A673 (cell line): ENCODE measurements at regions not wholly inside any gene's neighbourhood (a gene's known extent, or its start where the extent isn't known, plus 50 kb on each side); places are given as distances from the start of the nearest gene placed in this dataset.
"Not testable (repeated sequence)": the region's sequence is repeated elsewhere in the genome, so short reads cannot be mapped to it uniquely, and the experiment has no call there.

Experiments used
- BruUV-seq: library from RNA; stranded (reverse); fragments of 400-500 nt; replicated peaks from 2 replicates; lab custom pipeline; 2021; lab: Mats Ljungman, UMichigan
- CTCF ChIA-PET: fragments of 300-600 bp; sonication (Branson Sonifier 250); formaldehyde crosslinking; loops from one replicate; lab custom pipeline; 2022; ENCODE audit warnings: antibody characterized with exemption; lab: Charles Lee
- POLR2A ChIA-PET: fragments of 300-600 bp; sonication (Branson Sonifier 250); formaldehyde crosslinking; loops from one replicate; lab custom pipeline; 2022; ENCODE audit warnings: antibody characterized with exemption; ENCODE audit not compliant: low non-redundant PET; lab: Charles Lee
- DNase-seq: peaks from one replicate; pipeline ENCODE4 v3.0.0-alpha.2; 2015; ENCODE audit warnings: low spot score
- H3K27ac ChIP-seq: fragments of 200-600 bp; sonication (generic); 2 replicates; pipeline ENCODE4 v1.5.1; 2016; ENCODE audit warnings: mixed run types, low read depth, mild to moderate bottlenecking, mixed read lengths, antibody characterized with exemption, low read length; ENCODE audit not compliant: poor library complexity, severe bottlenecking
- H3K27me3 ChIP-seq: fragments of 200-600 bp; sonication (generic); replicated peaks from 2 replicates; pipeline ENCODE4 v1.6.1; 2017; ENCODE audit warnings: mixed run types, low read depth, mild to moderate bottlenecking, mixed read lengths, antibody characterized with exemption, low read length; ENCODE audit not compliant: insufficient read depth, poor library complexity
- H3K36me3 ChIP-seq: fragments of 200-600 bp; sonication (generic); 2 replicates; pipeline ENCODE4 v1.6.1; 2016; ENCODE audit warnings: mixed run types, mild to moderate bottlenecking, mixed read lengths, antibody characterized with exemption, low read length; ENCODE audit not compliant: insufficient read depth, poor library complexity, severe bottlenecking
- H3K4me1 ChIP-seq: fragments of 200-600 bp; sonication (generic); 2 replicates; pipeline ENCODE4 v1.6.1; 2017; ENCODE audit warnings: mixed run types, mild to moderate bottlenecking, mixed read lengths, antibody characterized with exemption, low read length; ENCODE audit not compliant: insufficient read depth, poor library complexity, severe bottlenecking
- H3K4me3 ChIP-seq: fragments of 200-600 bp; sonication (generic); 2 replicates; pipeline ENCODE4 v1.5.1; 2016; ENCODE audit warnings: low read depth, mixed run types, mild to moderate bottlenecking, mixed read lengths, low read length; ENCODE audit not compliant: poor library complexity, severe bottlenecking
- H3K9me3 ChIP-seq: fragments of 200-600 bp; sonication (generic); 2 replicates; pipeline ENCODE4 v1.6.1; 2016; ENCODE audit warnings: mixed run types, low read depth, mild to moderate bottlenecking, mixed read lengths, antibody characterized with exemption, low read length; ENCODE audit not compliant: poor library complexity, severe bottlenecking
- EZH2 ChIP-seq: fragments of 200-600 bp; sonication (generic); IDR thresholded peaks from 2 replicates; pipeline ENCODE4 v1.6.1; 2017; ENCODE audit warnings: borderline replicate concordance, low read depth, mild to moderate bottlenecking, mixed read lengths, antibody characterized with exemption, low read length; ENCODE audit not compliant: poor library complexity, severe bottlenecking
- intact Hi-C: fragments of 100-400 bp; cut with micrococcal nuclease; formaldehyde crosslinking; loops from one replicate; pipeline ENCODE4 v1.10.0; 2022; ENCODE audit not compliant: unreplicated experiment
- TF ChIP-seq, protein P1 (sequence below): fragments of 300-800, 200-600 bp; sonication (generic); conservative IDR thresholded peaks from 2 replicates; pipeline ENCODE4 v1.5.1; 2017; ENCODE audit warnings: low read depth, mild to moderate bottlenecking, antibody characterized with exemption, low read length, moderate library complexity, mixed read lengths

DNA sequence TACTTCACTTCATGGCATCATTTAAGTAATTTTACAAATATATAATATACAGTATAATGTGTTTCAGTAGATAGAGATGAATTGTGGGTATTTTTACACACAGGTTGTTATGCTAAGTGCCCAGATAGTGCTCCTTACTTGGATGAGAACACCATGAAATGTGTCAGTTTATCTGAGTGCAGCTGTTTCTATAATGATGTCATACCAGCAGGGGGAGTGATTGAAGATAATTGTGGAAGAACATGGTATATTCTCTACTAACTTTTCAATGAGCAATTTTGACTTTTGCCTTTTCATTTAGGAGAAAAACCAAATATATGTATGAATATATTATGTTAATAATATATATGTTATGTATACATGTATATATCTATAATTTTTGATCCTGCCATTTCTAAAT is 221.6 kb downstream of the LRRK2 start:
- TF ChIP-seq, protein P1, sequence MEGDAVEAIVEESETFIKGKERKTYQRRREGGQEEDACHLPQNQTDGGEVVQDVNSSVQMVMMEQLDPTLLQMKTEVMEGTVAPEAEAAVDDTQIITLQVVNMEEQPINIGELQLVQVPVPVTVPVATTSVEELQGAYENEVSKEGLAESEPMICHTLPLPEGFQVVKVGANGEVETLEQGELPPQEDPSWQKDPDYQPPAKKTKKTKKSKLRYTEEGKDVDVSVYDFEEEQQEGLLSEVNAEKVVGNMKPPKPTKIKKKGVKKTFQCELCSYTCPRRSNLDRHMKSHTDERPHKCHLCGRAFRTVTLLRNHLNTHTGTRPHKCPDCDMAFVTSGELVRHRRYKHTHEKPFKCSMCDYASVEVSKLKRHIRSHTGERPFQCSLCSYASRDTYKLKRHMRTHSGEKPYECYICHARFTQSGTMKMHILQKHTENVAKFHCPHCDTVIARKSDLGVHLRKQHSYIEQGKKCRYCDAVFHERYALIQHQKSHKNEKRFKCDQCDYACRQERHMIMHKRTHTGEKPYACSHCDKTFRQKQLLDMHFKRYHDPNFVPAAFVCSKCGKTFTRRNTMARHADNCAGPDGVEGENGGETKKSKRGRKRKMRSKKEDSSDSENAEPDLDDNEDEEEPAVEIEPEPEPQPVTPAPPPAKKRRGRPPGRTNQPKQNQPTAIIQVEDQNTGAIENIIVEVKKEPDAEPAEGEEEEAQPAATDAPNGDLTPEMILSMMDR = peak; percentile 61
- no peak for TF ChIP-seq EZH2
- Histone ChIP-seq H3K27ac (no peak overlapping the region), H3K36me3 (no peaks in the 10 kb centered on the region), H3K4me3 (no peak overlapping the region), H3K27me3 (no peaks in the 10 kb centered on the region), H3K9me3 (no peaks in the 10 kb centered on the region), H3K4me1 (peaks cover 41% of the 10 kb centered on the region)
- intact Hi-C loops = loop anchor here (5.0 kb wide), 3 partner anchors 119 to 1371 kb away; no protein-coding TSS in a partner anchor
- CTCF ChIA-PET = interaction anchor here (0.6 kb wide), 1 partner anchor 425 kb away, joined by 4 read pairs; no protein-coding TSS in a partner anchor
- POLR2A ChIA-PET = no interaction called here
- no TSS peak for BruUV-seq
- DNase-seq = peak; percentile 69

DNA sequence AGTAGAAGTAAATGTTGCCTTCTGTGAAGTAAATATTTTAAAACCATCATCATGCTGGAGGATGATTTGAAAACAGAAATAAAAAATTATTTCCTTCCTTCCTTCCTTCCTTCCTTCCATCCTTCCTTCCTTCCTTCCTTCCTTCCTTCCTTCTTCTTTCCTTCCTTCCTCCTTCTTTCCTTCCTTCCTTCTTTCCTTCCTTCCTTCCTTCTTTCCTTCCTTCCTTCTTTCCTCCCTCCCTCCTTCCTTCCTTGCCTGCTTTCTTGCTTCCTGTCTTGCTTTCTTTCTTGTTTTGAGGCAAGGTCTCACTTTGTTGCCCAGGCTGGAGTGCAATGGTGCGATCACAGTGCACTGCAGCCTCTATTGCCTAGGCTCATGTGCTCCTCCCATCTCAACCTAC is 223.7 kb downstream of the LRRK2 start:
- Histone ChIP-seq H3K4me1 (peaks cover 57% of the 10 kb centered on the region), H3K27ac (peak overlapping the region; percentile 85)
- BruUV-seq, H3K36me3 ChIP-seq, POLR2A ChIA-PET, H3K9me3 ChIP-seq, H3K27me3 ChIP-seq, H3K4me3 ChIP-seq, CTCF ChIA-PET: not testable (repeated sequence)
- peak; percentile 58 for DNase-seq
- intact Hi-C loops = loop anchor here (5.0 kb wide), 3 partner anchors 121 to 1369 kb away; no protein-coding TSS in a partner anchor

DNA sequence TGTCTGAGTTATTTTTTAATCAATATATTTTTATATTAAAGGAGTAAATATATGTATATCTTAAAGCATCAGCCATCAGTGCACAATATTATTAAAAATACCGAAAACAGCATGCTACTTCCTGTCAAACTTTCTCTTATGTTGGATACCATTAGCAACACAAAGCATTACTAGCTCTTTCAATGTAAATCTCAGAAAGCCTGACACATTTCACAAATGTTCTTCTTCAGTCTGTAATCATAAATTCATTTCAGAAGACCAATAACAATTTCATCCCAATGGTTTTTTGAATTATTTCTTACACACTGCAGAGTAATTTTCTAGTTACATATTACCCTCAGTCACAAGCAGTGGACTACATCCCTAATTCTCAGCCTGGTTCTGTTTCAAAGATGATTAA is 226.9 kb downstream of the LRRK2 start:
- TF ChIP-seq, protein P1 = no peak
- TF ChIP-seq EZH2 = no peak
- no TSS peak for BruUV-seq
- intact Hi-C loops = no loop called here
- no peaks in the 10 kb centered on the region for H3K36me3 ChIP-seq
- no peaks in the 10 kb centered on the region for H3K27me3 ChIP-seq
- peak; percentile 78 for DNase-seq
- CTCF ChIA-PET = interaction anchor here (0.6 kb wide), 1 partner anchor 9 kb away, joined by 4 read pairs; no protein-coding TSS in a partner anchor
- POLR2A ChIA-PET = interaction anchor here (0.5 kb wide), 1 partner anchor 1369 kb away, joined by 4 read pairs; no protein-coding TSS in a partner anchor
- H3K27ac ChIP-seq = peak overlapping the region; percentile 50
- no peak overlapping the region for H3K4me3 ChIP-seq
- H3K9me3 ChIP-seq = no peaks in the 10 kb centered on the region
- H3K4me1 ChIP-seq = peaks cover 48% of the 10 kb centered on the region

DNA sequence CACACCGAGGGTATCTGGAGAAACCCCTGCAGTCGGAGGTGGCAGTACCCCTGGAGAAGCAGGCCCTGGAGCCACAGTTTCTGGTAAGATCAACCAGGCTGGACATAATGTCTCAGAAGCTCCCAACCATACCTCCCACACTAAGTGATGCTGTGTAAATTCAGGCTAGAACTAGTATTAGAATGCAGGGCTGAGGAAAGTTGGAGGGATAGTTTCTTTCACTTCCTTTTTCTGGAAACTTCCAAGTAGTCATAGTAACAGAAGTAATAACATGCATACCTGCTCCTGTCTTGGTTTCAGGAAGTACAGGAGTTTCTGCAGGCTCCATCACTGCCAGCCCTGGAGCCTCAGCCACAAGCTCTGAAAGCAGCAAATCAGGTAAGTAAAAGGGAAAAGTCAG is 228.1 kb upstream of the CNTN1 start:
- no TSS peak for BruUV-seq
- no peak for TF ChIP-seq EZH2
- CTCF ChIA-PET = no interaction called here
- no peaks in the 10 kb centered on the region for H3K9me3 ChIP-seq
- intact Hi-C loops = no loop called here
- POLR2A ChIA-PET = no interaction called here
- no peak overlapping the region for H3K27ac ChIP-seq
- no peak for DNase-seq
- no peaks in the 10 kb centered on the region for H3K27me3 ChIP-seq
- H3K4me1 ChIP-seq = no peaks in the 10 kb centered on the region
- no peaks in the 10 kb centered on the region for H3K36me3 ChIP-seq
- H3K4me3 ChIP-seq = no peak overlapping the region
